HL-60/S4 treated with phorbol 12-myristate 13-acetate at 8.2 ng/mL for 4 days and 3 days (cell line): ENCODE measurements at regions not wholly inside any gene's neighbourhood (a gene's known extent, or its start where the extent isn't known, plus 50 kb on each side); places are given as distances from the start of the nearest gene placed in this dataset.
"Not testable (repeated sequence)": the region's sequence is repeated elsewhere in the genome, so short reads cannot be mapped to it uniquely, and the experiment has no call there.

Experiments
- in situ Hi-C: fragments of 300-500 bp; cut with MboI; formaldehyde crosslinking; loops from 2 replicates; pipeline ENCODE4 v1.15.0; 2022; ENCODE audit warnings: low sequenced_read_pairs

DNA sequence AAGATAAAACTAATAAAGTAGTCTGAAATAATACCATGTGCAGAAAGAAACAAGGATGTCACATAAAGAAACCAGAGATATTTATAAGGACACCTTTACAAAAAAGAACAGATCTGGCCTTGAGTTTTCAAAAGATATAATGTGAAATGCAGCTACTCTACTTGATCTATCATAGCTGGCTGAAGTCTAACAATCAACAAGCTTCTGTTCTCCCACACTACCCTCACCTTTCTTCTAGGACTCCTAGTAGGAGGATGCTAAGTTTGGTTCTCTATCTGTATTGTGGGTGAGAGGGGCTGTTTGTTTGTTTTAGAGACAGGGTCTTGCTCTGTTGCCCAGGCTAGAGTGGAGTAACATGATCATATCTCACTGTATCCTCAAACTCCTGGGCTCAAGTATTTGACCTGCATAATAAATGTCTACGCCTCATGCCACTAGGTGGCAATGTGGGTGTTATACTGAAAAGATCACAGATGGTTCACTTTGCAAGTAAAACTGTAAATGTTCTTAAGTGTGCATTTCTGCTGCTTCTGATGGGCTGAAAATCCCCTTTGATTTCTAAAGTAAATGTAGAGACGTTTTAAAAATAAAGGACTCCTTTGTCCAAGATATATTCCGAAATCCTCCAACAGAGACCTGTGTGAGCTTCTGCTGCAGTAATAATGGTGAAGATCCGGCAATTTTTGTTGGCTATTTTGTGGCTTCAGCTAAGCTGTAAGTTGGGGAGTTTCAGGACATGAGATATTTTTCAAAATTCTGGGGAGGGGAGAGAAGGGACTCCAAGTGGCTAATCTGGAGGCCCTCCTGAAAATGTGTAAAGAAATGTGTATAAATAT, 269.3 kb downstream of the DAD1 start:
- in situ Hi-C loops, result loop anchor here (25.0 kb wide), 1 partner anchor 143 kb away; no protein-coding TSS in a partner anchor

- in situ Hi-C loops, result loop anchor here (25.0 kb wide), 1 partner anchor 143 kb away; no protein-coding TSS in a partner anchor
Measured at GRCh38 chr14:22318951-22319350, 270.1 kb downstream of the DAD1 start.

- in situ Hi-C loops, result loop anchor here (25.0 kb wide), 1 partner anchor 146 kb away; no protein-coding TSS in a partner anchor
Measured at GRCh38 chr14:22316473-22316872, 272.6 kb downstream of the DAD1 start.

GRCh38 chr14:22315336-22315735, 273.7 kb downstream of the DAD1 start:
- in situ Hi-C loops, result loop anchor here (25.0 kb wide), 1 partner anchor 147 kb away; no protein-coding TSS in a partner anchor

- in situ Hi-C loops, result loop anchor here (25.0 kb wide), 1 partner anchor 148 kb away; no protein-coding TSS in a partner anchor
Measured at GRCh38 chr14:22314183-22314820, 274.7 kb downstream of the DAD1 start.

- in situ Hi-C loops, result loop anchor here (25.0 kb wide), 1 partner anchor 149 kb away; no protein-coding TSS in a partner anchor
Measured at GRCh38 chr14:22313172-22313801, 275.7 kb downstream of the DAD1 start.

GRCh38 chr14:22311636-22312035, 277.4 kb downstream of the DAD1 start:
- in situ Hi-C loops, result loop anchor here (25.0 kb wide), 1 partner anchor 151 kb away; no protein-coding TSS in a partner anchor

DNA sequence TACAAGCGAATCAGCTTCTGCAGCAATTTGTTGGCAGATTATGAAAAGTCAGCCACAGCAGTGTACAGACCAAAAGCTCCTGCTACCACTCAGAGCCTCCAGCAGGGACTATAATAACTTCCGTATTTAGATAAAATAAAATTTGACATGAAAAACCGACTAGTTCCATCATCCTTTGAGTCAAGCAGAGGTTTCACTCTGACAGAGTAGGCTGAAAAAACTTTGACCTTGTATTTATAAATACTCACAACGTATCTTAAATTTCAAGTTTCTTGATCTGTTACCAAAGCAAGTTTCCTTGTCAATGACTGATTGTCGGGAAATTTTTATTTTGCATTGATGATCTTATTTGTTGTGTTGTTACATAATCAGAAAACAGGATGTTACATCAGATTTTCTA, 283.4 kb downstream of the DAD1 start:
- in situ Hi-C loops, result loop anchor here (25.0 kb wide), 1 partner anchor 157 kb away; no protein-coding TSS in a partner anchor

DNA sequence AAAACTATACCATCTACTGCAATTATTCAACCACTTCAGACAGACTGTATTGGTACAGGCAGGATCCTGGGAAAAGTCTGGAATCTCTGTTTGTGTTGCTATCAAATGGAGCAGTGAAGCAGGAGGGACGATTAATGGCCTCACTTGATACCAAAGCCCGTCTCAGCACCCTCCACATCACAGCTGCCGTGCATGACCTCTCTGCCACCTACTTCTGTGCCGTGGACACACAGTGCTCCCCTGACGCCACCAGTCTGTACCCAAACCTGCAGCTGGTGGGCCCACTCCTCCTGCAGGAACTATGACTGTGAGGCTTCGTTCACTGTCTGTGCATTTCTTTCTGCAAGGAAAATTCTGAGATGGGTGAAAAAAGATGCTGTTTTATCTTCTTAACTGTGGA, 284.7 kb downstream of the DAD1 start:
- in situ Hi-C loops, result loop anchor here (25.0 kb wide), 1 partner anchor 158 kb away; no protein-coding TSS in a partner anchor

GRCh38 chr14:22303589-22304195, 285.3 kb downstream of the DAD1 start:
- in situ Hi-C loops, result loop anchor here (25.0 kb wide), 1 partner anchor 159 kb away; no protein-coding TSS in a partner anchor

DNA sequence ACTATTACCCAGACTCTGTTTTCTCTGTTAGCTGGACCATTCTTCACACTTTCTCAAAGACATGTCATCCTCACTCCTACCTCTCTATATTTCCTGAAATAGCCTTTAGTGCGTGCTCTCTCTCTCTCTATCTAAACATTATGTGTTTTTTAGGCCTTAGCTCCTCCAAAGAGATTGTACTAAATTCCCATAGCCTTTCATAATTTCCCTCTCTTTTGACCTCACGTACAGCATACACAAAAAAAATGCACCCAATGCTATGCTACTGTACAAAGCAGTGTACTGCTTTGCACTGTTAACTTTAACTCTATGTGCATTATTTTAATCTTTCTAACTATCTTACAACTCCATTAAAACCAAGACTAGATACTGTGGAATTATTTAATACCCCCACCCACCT, 288.4 kb downstream of the DAD1 start:
- in situ Hi-C loops, result loop anchor here (25.0 kb wide), 1 partner anchor 162 kb away; no protein-coding TSS in a partner anchor

GRCh38 chr14:22297376-22297775, 291.6 kb downstream of the DAD1 start:
- in situ Hi-C loops, result no loop called here

- in situ Hi-C loops, result no loop called here
Measured at GRCh38 chr14:22296722-22297121, 292.3 kb downstream of the DAD1 start.

- in situ Hi-C loops, result no loop called here
Measured at GRCh38 chr14:22296088-22296487, 292.9 kb downstream of the DAD1 start.

- in situ Hi-C loops, result no loop called here
Measured at GRCh38 chr14:22291406-22291805, 297.6 kb downstream of the DAD1 start.

DNA sequence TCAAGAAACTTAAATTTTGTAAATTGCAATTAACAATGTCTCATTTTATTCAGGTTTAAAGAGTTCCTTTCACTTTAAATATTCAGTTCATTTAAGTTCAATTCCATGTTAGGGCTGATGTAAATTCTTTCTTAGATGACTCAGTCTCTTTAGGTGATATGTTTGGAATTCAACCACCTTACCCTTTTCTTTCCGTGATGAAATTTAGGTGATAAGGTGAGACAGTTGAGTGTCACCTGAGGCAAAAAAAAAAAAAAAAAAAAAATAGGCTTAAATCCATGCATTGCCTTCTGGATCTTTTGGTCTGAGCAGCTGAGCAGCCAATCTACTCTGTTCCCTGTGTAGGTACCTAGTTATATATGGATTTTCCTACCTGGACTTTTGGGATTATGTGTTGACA, 299.5 kb downstream of the DAD1 start:
- in situ Hi-C loops, result no loop called here

GRCh38 chr14:22285991-22286390, 303.0 kb downstream of the DAD1 start:
- in situ Hi-C loops, result no loop called here

- in situ Hi-C loops, result no loop called here
Measured at GRCh38 chr14:22282949-22283348, 306.1 kb downstream of the DAD1 start.

GRCh38 chr14:22282417-22282816, 306.6 kb downstream of the DAD1 start:
- in situ Hi-C loops, result no loop called here

DNA sequence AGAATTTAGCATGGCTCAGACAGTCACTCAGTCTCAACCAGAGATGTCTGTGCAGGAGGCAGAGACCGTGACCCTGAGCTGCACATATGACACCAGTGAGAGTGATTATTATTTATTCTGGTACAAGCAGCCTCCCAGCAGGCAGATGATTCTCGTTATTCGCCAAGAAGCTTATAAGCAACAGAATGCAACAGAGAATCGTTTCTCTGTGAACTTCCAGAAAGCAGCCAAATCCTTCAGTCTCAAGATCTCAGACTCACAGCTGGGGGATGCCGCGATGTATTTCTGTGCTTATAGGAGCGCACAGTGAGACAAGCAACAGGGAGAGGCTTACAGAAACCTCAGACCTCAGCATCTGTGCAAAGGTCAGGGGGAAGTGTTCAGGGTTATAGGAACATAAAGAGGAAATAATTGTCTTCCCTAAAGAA, 307.6 kb downstream of the DAD1 start:
- in situ Hi-C loops, result not testable (repeated sequence)
